H54 (cell line): ENCODE measurements at regions not wholly inside any gene's neighbourhood (a gene's known extent, or its start where the extent isn't known, plus 50 kb on each side); places are given as distances from the start of the nearest gene placed in this dataset.

Experiments
- DNase-seq: peaks from one replicate; pipeline ENCODE4 v3.0.0; 2011; ENCODE audit warnings: low spot score, mixed read lengths; ENCODE audit not compliant: insufficient read length
- FAIRE-seq: peaks from 3 replicates; lab custom pipeline; 2011; peaks lifted over from hg19 to GRCh38; lab: Jason Lieb, UNC
- POLR2A ChIP-seq: IDR thresholded peaks from 2 replicates; pipeline ENCODE4 v1.6.1; 2011; ENCODE audit warnings: low read depth, mild to moderate bottlenecking, low read length

DNA sequence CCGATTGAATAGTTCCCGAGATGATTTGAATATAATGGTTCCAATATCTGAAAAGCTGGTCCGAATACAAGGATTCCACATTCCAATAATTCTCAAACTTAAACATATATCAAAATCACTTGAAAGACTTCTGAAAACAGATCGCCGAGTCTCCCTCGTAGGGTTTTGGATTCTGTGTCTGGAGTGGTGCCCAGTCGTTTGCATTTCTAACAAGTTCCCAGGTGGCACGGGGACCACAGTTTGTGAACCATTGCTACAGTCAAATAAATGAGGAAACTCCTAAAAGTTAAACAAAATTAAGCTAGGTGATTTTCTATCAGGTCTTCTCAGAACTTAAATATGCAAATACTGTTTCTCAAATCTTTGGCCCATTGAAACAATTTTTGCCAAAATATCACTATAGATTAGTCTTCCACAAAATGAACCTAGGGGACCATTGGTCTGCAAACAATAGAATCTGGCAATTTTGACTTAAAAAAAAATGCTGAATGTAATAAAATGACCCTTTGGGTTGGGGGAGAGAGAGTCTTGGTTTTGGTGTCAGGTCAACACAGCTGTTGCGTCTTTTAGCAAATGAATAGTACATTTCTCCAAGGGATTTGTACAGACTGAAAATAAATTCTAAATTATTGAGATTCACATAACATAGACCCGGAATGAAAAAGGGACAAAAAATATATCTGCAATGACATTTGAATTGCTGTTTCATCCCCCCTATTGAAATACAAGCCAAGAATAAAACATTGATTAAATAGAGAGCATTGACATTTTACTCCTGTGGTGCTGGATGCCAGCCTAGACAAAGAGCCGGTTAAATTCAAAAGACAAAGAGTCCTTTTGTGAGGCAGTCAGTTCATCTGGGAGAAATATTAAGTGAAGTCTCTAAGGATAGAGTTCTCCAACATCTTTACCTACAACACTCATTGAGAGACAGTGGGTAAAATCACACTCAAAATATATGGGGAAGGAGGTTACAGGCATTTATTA is 175.7 kb upstream of the ADAMTS9 start:
- TF ChIP-seq POLR2A, result no peak
- FAIRE-seq, result no peak
- DNase-seq, result no peak

DNA sequence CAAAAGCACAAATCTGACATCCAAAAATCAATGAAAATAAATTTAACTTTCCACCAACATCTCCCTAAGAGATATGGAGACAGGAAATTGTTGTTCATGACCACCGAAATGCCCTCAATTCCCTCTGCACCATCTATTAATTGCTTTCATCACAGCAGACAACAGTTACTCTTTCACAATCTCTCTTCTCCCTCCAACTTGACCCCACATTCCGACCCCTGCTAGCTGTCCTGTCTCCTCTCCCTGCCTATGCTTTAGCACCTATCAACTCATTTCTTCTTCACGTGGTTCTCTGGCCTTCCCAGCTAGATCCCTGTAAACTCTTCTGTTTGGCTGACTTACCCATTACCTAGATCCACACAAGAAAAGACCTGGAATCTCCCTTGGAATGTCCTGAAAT is 173.9 kb upstream of the ADAMTS9 start:
- TF ChIP-seq POLR2A, result no peak
- no peak for DNase-seq
- FAIRE-seq, result no peak

DNA sequence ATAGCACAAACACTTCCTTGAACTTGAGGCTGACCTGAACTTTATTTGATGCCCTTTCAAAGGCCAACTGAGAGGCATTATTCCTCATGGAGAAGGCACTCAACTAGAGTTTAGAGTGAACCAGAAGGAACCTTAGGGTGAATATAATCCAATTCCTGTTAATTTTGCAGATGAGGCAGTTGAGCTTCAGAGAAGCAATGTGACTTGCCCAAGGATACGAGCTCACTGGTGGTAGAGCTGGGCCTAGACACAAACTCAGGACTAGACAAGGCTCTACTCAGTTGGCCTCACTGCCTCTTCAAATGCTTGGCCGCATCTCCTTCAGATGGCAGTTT is 172.7 kb upstream of the ADAMTS9 start:
- no peak for DNase-seq
- no peak for TF ChIP-seq POLR2A
- no peak for FAIRE-seq

DNA sequence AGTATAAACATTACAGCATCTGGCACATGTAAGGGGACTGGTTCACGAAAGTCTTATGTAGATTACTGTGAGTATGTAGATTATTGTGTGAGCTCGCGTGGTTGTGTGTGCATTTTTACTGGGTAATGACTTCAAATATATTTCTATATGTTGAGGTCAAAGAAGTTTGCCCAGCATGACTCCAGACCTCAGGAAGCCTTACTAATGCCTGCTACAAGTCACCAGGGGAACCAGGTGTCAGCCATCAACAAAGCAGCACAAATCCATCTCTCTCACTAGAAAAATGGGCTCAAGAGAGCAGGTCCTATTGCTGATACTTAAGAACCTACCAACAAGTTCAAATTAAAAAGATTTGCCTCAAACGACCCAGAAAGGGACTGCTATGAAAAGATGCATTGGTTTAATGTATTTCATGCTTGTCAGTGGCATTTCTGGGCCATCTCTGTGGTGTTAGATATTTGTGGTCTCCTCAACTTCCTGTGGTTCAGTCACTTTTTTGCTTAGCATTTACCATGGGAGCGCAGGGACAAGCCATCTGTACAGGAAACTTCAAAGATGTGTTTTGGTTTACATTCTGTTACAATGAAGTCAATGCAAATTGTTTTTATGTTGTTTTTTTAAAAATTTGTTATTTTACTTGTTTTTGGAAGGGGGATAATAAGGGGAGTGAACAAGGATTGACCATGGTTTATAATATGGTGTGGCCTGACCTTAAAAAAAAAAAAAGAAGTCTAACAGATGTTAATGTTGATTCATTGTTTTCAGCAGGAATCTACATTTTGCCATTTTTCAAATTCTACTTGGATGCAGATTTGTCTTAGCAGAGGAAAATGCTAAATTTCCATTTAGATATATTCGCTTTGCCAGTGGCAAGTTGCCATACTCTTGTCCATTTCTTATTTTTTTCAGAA is 172.1 kb upstream of the ADAMTS9 start:
- DNase-seq (no peak), FAIRE-seq (no peak)
- no peak for TF ChIP-seq POLR2A

DNA sequence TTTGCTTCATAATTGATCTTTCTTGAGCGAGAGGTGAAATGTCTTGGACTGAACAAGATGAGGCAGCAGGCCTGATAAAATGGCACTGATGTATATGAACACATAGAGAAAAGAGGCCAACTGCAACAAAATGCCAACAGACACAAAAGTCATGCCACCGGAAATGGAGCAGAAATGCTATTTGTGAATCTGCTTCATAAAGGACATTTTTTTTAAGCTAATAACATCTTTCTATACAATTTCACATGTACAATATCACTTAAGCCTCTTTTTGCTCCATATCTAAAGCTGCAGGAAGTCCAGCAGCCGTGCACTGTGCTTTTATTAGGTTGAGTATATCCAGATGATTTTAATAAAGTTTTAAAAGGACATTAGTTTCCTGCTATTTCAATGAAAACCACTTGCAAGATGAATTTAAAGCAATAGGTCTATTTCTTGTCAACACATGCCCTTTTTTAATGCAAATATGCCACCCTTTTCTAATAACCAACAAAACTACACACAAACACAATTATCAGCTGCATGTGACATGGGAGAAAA is 169.2 kb upstream of the ADAMTS9 start:
- no peak for TF ChIP-seq POLR2A
- FAIRE-seq, result no peak
- no peak for DNase-seq

DNA sequence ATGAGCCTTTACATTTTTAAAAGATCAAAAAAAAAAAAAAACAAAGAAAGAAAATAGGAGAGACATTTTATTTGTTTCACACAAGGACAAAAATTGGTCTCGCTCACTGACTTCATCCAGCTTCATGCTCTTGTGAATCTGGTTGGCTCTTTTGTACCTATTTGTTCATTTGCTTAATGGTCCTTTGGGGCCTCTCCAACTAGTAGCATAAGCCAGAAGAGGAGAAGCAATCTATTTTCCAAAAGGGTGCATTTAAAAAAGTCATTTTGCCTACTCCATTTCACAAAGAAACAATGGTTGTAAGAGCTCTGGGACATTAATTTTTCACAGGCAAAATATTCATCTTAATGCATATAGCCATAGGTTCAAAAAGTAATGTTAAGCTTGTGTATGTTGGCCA is 168.3 kb upstream of the ADAMTS9 start:
- FAIRE-seq (no peak), DNase-seq (no peak)
- no peak for TF ChIP-seq POLR2A

DNA sequence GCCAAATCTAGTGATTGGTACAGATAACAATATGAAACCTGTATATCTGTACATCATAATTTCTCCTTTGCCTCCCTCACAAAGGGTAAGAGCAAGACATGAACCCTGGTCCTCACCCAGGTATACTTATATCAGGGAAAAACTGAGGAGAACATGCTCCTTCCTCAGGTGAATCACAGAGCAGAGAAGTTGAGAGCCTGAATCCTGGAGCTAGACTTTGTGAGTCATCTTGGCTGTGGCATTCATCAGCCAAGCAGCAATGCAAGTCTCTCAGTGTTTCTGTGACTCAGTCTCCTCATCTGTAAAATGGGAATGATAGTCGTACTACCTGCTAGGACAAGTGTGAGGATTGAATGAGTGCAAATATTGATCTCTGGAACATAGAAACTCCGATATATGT is 165.7 kb upstream of the ADAMTS9 start:
- FAIRE-seq (no peak), DNase-seq (no peak)
- TF ChIP-seq POLR2A, result no peak

DNA sequence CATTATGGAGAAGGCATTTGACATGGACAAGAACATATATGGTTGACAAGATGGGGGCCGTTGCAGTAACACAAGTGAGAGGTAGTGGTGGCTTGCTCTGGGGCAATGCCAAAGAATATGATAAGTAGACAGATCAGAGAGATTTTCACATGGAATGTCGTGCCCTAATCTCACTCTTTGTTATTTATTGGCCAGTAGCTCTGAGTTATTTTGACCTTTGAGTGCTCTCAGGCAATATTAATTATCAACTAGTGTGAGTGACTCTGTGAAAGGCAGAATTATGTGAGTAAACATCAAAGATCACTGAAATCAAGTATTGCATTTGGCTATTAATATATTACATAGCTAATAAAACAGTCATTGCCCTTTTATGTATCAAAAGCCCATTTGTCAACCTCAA is 164.9 kb upstream of the ADAMTS9 start:
- no peak for TF ChIP-seq POLR2A
- DNase-seq, result no peak
- FAIRE-seq, result no peak

DNA sequence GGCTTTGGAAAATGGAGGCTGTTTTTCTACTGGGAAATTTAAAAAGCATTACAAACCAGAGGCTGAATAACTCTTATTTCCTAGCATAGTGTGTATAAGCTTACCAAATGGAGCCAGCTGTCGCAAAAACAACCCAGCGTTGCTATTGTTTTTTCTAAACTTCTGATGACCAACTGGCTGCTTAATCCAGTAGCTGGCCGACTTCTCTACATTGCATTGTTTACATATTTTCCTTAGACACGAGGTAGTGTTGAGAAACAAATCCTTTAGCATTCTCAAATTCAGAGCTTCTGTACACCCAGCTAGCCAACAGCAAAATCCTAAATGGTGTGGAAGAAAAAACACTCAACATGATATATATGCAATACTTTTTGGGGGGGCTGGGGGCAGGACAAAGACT is 161.0 kb upstream of the ADAMTS9 start:
- TF ChIP-seq POLR2A, result no peak
- FAIRE-seq, result no peak
- DNase-seq, result no peak

DNA sequence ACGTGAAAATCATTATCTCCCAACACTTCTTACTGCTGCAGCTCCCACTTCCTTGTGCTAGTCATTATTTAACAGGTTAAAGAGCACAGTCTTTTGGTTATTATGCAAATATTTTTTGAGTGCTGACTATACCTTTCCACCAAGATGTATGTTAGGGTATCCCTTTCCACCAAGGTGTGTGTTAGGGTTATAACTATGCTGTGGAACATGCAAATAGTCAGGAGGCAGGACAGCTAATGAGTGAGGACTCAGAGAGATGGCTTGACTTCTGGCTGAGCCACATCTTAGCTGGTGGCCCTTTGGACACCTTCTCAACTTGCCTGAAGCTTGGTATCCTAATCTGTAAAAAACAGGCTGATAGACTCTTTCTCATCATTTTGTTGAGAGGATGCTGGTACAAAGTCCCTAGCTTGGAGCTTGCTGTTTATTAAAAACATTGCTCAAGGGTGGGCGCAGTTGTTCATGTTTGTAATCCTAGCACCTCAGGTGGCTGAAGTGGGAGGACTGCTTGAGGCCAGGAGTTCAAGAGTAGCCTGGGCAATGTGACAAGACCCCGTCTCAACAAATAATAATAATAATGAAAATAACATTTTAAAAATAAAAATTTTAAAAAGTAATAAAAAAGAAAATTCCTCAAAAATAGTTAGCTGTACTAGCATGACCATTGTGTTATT is 160.5 kb upstream of the ADAMTS9 start:
- no peak for FAIRE-seq
- TF ChIP-seq POLR2A, result no peak
- no peak for DNase-seq

DNA sequence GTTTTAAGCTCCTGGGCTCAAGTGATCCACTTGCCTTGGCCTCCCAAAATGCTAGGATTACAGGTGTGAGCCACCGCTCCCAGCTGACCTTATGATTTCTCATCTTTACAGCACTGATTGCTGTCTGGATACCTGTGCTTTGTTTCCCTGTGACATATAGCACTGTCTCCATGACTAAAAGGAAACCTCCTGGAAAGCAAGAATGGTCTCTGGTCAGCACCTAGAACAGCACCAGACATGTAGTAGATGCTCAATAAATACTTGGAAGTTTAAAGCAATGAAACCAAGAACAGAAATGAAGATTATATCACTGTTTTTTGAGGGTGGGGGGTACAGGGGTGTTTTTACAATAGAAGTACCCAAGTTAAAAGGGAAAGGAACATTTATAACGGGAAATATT is 156.8 kb upstream of the ADAMTS9 start:
- FAIRE-seq (no peak), DNase-seq (no peak)
- no peak for TF ChIP-seq POLR2A

DNA sequence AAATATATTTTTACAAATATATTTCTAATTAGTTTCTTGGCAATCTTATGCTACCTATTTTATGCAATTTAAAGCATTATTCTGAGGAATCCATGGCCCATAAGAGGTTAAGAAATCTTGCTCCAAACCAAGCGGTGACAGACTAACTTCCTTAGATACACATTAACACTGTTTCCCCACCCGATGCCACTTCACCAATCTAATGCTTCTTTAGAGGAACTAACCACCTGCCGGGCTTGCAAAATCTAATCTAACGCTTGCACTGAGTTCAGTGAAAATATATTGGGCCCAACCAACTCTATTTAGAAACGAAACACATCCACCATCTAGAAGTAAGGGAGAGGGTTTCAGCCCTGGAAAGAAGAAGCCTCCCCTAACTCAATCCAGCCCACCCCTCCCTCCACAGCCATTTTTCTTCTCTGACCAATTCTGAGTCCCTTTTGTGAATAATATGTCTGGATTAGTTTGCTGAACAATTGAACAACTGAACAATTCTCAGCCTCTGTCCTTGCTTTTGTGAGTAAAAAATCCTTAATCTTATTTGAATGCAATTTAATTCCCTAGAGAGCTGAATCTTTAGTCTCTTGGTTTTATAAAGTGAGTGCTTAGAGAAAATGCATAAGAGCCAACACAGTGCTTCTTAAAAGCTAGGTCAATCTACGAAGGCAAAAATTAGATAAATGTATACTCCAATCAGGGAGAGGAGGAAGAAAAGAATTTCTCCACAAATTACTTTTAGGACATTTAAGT is 150.4 kb upstream of the ADAMTS9 start:
- no peak for TF ChIP-seq POLR2A
- DNase-seq, result no peak
- FAIRE-seq, result no peak
